OCI-LY7 (cell line): ENCODE measurements at regions not wholly inside any gene's neighbourhood (a gene's known extent, or its start where the extent isn't known, plus 50 kb on each side); places are given as distances from the start of the nearest gene placed in this dataset.

ENCODE experiments used
- BruUV-seq: library from RNA; stranded (reverse); fragments of 400-500 nt; replicated peaks from 2 replicates; lab custom pipeline; 2021; lab: Mats Ljungman, UMichigan
- CTCF ChIA-PET: fragments of 300-600 bp; sonication (Branson Sonifier 250); formaldehyde crosslinking; loops from one replicate; lab custom pipeline; 2022; ENCODE audit warnings: antibody characterized with exemption; ENCODE audit not compliant: unreplicated experiment; lab: Charles Lee
- POLR2A ChIA-PET: fragments of 300-600 bp; sonication (Branson Sonifier 250); formaldehyde crosslinking; loops from one replicate; lab custom pipeline; 2022; ENCODE audit warnings: antibody characterized with exemption; lab: Charles Lee
- DNase-seq: peaks from one replicate; pipeline ENCODE4 v3.0.0-alpha.2; 2015; ENCODE audit warnings: low spot score
- H2AFZ ChIP-seq: fragments of 200-600 bp; sonication (generic), shearing (Covaris generic); 2 replicates; pipeline ENCODE4 v1.6.1; 2014; ENCODE audit warnings: mild to moderate bottlenecking, antibody characterized with exemption, low read length, moderate library complexity
- H3K27ac ChIP-seq: fragments of 200-600 bp; sonication (generic); 2 replicates; pipeline ENCODE4 v1.5.1; 2014; ENCODE audit warnings: mixed run types, low read depth, mild to moderate bottlenecking, moderate library complexity, low read length, inconsistent platforms; ENCODE audit not compliant: poor library complexity, severe bottlenecking
- H3K36me3 ChIP-seq: fragments of 200-600 bp; sonication (generic); 2 replicates; pipeline ENCODE4 v1.6.1; 2014; ENCODE audit warnings: mild to moderate bottlenecking, antibody characterized with exemption, low read length, moderate library complexity, mixed read lengths; ENCODE audit not compliant: insufficient read depth
- H3K4me1 ChIP-seq: fragments of 200-600 bp; sonication (generic); 2 replicates; pipeline ENCODE4 v1.5.1; 2014; ENCODE audit warnings: mild to moderate bottlenecking, low read length; ENCODE audit not compliant: insufficient read depth, poor library complexity, severe bottlenecking
- H3K4me2 ChIP-seq: fragments of 200-600 bp; sonication (generic); 2 replicates; pipeline ENCODE4 v1.6.1; 2014; ENCODE audit warnings: mild to moderate bottlenecking, low read length
- H3K4me3 ChIP-seq: fragments of 200-600 bp; sonication (generic); 2 replicates; pipeline ENCODE4 v1.5.1; 2014; ENCODE audit warnings: mild to moderate bottlenecking, low read depth, low read length; ENCODE audit not compliant: poor library complexity, severe bottlenecking
- H3K79me2 ChIP-seq: fragments of 200-600 bp; sonication (generic); 2 replicates; pipeline ENCODE4 v1.6.1; 2016; ENCODE audit warnings: low read depth, mild to moderate bottlenecking, low read length, moderate library complexity, mixed read lengths; ENCODE audit not compliant: insufficient read depth
- H3K9me2 ChIP-seq: fragments of 200-600 bp; sonication (generic); 2 replicates; pipeline ENCODE4 v1.6.1; 2016; ENCODE audit warnings: mild to moderate bottlenecking, low read length, mixed read lengths; ENCODE audit not compliant: insufficient read depth
- H3K9me3 ChIP-seq: fragments of 200-600 bp; sonication (generic); 2 replicates; pipeline ENCODE4 v1.6.1; 2014; ENCODE audit warnings: mild to moderate bottlenecking, mixed run types, low read length, mixed read lengths
- H4K20me1 ChIP-seq: fragments of 200-600 bp; sonication (generic); 2 replicates; pipeline ENCODE4 v1.6.1; 2014; ENCODE audit warnings: mild to moderate bottlenecking, antibody characterized with exemption, low read length, moderate library complexity, mixed read lengths; ENCODE audit not compliant: insufficient read depth
- EZH2phosphoT487 ChIP-seq: fragments of 200-600 bp; sonication (generic); IDR thresholded peaks from 2 replicates; pipeline ENCODE4 v1.6.1; 2018; ENCODE audit warnings: low read depth, borderline replicate concordance, mild to moderate bottlenecking, mixed run types, antibody characterized with exemption, low read length, moderate library complexity, mixed read lengths
- intact Hi-C: fragments of 100-400 bp; cut with micrococcal nuclease; formaldehyde crosslinking; loops from one replicate; pipeline ENCODE4 v1.10.0; 2022; ENCODE audit not compliant: unreplicated experiment
- TF ChIP-seq, protein P1 (sequence below): fragments of 200-600 bp; sonication (generic); conservative IDR thresholded peaks from 2 replicates; pipeline ENCODE4 v1.5.1; 2014; ENCODE audit warnings: mild to moderate bottlenecking, antibody characterized with exemption, low read length, moderate library complexity, mixed read lengths

DNA sequence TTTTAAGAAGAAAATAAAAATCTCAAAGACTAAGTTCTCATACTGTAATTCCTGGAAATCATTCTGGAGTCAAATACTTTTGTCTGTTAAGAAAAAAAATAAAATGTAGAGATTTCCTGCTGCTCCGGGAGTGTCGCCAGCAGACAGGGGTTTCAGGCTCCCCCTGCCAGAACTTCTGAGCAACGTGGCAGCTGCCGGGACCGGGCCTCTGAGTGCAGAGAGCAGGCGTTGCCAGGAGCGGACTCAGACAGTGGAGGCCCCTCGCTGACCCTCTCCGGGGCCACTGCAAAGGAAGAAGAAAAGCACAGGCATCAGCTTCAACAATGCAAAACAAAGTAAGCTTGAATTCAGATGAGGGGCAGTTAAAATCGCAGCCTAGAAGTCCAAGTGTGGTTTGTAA is 95.5 kb downstream of the THBS2 start:
- H2AFZ ChIP-seq = no peak overlapping the region
- no peak for DNase-seq
- H3K9me3 ChIP-seq = no peaks in the 10 kb centered on the region
- POLR2A ChIA-PET = no interaction called here
- no peaks in the 10 kb centered on the region for H3K4me1 ChIP-seq
- BruUV-seq = no TSS peak
- H3K9me2 ChIP-seq = no peaks in the 10 kb centered on the region
- CTCF ChIA-PET = no interaction called here
- no peak overlapping the region for H3K4me3 ChIP-seq
- no peaks in the 10 kb centered on the region for H4K20me1 ChIP-seq
- intact Hi-C loops = no loop called here
- H3K4me2 ChIP-seq = no peak overlapping the region
- TF ChIP-seq, protein P1, sequence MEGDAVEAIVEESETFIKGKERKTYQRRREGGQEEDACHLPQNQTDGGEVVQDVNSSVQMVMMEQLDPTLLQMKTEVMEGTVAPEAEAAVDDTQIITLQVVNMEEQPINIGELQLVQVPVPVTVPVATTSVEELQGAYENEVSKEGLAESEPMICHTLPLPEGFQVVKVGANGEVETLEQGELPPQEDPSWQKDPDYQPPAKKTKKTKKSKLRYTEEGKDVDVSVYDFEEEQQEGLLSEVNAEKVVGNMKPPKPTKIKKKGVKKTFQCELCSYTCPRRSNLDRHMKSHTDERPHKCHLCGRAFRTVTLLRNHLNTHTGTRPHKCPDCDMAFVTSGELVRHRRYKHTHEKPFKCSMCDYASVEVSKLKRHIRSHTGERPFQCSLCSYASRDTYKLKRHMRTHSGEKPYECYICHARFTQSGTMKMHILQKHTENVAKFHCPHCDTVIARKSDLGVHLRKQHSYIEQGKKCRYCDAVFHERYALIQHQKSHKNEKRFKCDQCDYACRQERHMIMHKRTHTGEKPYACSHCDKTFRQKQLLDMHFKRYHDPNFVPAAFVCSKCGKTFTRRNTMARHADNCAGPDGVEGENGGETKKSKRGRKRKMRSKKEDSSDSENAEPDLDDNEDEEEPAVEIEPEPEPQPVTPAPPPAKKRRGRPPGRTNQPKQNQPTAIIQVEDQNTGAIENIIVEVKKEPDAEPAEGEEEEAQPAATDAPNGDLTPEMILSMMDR = no peak
- no peak for TF ChIP-seq EZH2phosphoT487
- no peaks in the 10 kb centered on the region for H3K79me2 ChIP-seq
- no peaks in the 10 kb centered on the region for H3K36me3 ChIP-seq
- H3K27ac ChIP-seq = no peak overlapping the region

DNA sequence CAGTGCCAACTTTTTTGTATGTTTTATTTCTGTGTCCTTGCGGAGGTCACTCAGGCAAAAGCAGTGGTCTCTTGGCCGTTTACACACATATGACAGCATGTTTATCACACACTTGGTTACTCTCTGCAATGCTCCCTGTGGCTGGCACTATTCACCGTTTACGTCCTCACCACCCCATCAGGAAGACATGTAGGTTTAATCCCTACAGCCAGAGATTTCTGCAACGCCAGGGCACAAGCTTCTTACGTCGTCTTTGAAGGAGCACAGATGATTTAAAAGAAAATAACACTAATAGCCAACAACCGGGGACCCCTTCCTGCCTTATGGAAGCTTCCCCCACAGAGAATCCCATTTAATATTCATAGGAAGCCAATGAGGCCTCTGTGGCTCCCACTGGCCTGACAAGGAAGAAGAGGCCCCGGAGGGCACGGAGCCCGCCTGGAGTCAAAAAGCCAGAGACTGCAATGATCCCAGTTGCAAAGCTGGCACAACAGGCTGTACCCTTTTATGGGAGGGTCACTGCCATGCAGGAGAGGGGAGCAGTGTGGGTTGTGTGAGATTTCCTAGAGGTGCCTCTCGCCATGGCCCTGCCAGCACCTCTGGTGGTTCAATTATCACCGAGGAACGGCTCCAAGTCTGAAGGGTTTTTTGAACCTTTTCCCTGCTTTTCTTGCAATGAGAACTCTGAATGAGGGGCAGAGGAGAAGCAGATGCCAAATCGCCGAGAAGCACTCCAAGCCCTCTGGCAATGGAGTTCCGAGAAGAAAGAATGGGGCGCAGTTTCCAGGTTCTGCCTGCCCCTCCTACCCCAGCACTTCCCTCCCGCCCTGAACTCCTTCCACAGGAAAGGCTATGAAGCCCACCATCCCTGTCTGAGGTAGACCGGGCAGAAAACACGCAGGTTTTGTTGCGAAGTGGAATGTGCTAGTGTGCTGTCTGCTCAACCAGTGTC is 96.2 kb downstream of the THBS2 start:
- intact Hi-C loops = no loop called here
- no peak overlapping the region for H3K27ac ChIP-seq

More for the DNA sequence above, 96.2 kb downstream of the THBS2 start:
- Histone ChIP-seq H3K9me3 (no peaks in the 10 kb centered on the region), H3K36me3 (no peaks in the 10 kb centered on the region), H3K79me2 (no peaks in the 10 kb centered on the region), H2AFZ (no peak overlapping the region), H3K4me2 (no peak overlapping the region), H3K4me1 (no peaks in the 10 kb centered on the region), H3K4me3 (no peak overlapping the region), H3K9me2 (no peaks in the 10 kb centered on the region), H4K20me1 (no peaks in the 10 kb centered on the region)
- ChIA-PET POLR2A (interaction anchor here (0.8 kb wide), 1 partner anchor 16 kb away, joined by 3 read pairs; no protein-coding TSS in a partner anchor), CTCF (no interaction called here)
- TF ChIP-seq EZH2phosphoT487 = no peak
- TF ChIP-seq, protein P1 = no peak
- no TSS peak for BruUV-seq
- DNase-seq = no peak
